Endodermal cell (in vitro differentiated cells): ENCODE measurements at regions not wholly inside any gene's neighbourhood (a gene's known extent, or its start where the extent isn't known, plus 50 kb on each side); places are given as distances from the start of the nearest gene placed in this dataset.

Experiments
- DNase-seq: peaks from one replicate; pipeline ENCODE4 v3.0.0-alpha.2; 2017
- H3K27ac ChIP-seq: 2 replicates; pipeline ENCODE4 v1.5.1; 2013; ENCODE audit warnings: mild to moderate bottlenecking, low read depth, low read length, moderate library complexity
- H3K27me3 ChIP-seq: 2 replicates; pipeline ENCODE4 v1.6.1; 2013; ENCODE audit warnings: mild to moderate bottlenecking, low read length, moderate library complexity; ENCODE audit not compliant: insufficient read depth, control insufficient read depth, poor library complexity, severe bottlenecking
- H3K36me3 ChIP-seq: 2 replicates; pipeline ENCODE4 v1.7.0; 2013; ENCODE audit warnings: mild to moderate bottlenecking, low read length, moderate library complexity; ENCODE audit not compliant: control insufficient read depth, insufficient read depth
- H3K4me1 ChIP-seq: one replicate; pipeline ENCODE4 v1.7.0; 2013; ENCODE audit warnings: low read length; ENCODE audit not compliant: control insufficient read depth, insufficient read depth
- H3K4me3 ChIP-seq: 2 replicates; pipeline ENCODE4 v1.5.1; 2013; ENCODE audit warnings: mild to moderate bottlenecking, low read length, moderate library complexity
- H3K9ac ChIP-seq: 2 replicates; pipeline ENCODE4 v1.6.1; 2013; ENCODE audit warnings: mild to moderate bottlenecking, low read length, moderate library complexity; ENCODE audit not compliant: poor library complexity, severe bottlenecking; ENCODE audit errors: extremely low read depth
- H3K9me3 ChIP-seq: 2 replicates; pipeline ENCODE4 v1.6.1; 2013; ENCODE audit warnings: mild to moderate bottlenecking, low read length, moderate library complexity; ENCODE audit not compliant: control insufficient read depth
- H3K27ac Mint-ChIP-seq: 2 replicates; pipeline ENCODE4 v1.8.0; 2020; ENCODE audit warnings: mixed read lengths
- H3K27me3 Mint-ChIP-seq: 2 replicates; pipeline ENCODE4 v1.8.0; 2021; ENCODE audit warnings: mild to moderate bottlenecking, mixed read lengths; ENCODE audit not compliant: insufficient read depth
- H3K36me3 Mint-ChIP-seq: 2 replicates; pipeline ENCODE4 v1.8.0; 2020; ENCODE audit warnings: low read depth, mixed read lengths
- H3K4me1 Mint-ChIP-seq: 2 replicates; pipeline ENCODE4 v1.8.0; 2020; ENCODE audit warnings: mixed read lengths
- H3K4me3 Mint-ChIP-seq: 2 replicates; pipeline ENCODE4 v1.8.0; 2020; ENCODE audit warnings: mild to moderate bottlenecking, moderate library complexity, mixed read lengths
- H3K9me3 Mint-ChIP-seq: 2 replicates; pipeline ENCODE4 v1.8.0; 2020; ENCODE audit warnings: mild to moderate bottlenecking, mixed read lengths
- WGBS, 2 experiments: methylation state at CpG; one replicate each; pipeline versions ENCODE4 v1.1.5 to v1.1.7; 2013; ENCODE audit warnings: missing lambda C conversion rate in 2 of 2, mixed read lengths in 1 of 2; ENCODE audit not compliant: insufficient coverage in 1 of 2, insufficient read length in 1 of 2; 5-methylcytosine and 5-hydroxymethylcytosine counted together
- TF ChIP-seq, protein P1 (sequence below): fragments of 200-600 bp; sonication (generic); conservative IDR thresholded peaks from 2 replicates; pipeline ENCODE4 v1.5.0; 2021; ENCODE audit warnings: antibody characterized with exemption, mild to moderate bottlenecking

DNA sequence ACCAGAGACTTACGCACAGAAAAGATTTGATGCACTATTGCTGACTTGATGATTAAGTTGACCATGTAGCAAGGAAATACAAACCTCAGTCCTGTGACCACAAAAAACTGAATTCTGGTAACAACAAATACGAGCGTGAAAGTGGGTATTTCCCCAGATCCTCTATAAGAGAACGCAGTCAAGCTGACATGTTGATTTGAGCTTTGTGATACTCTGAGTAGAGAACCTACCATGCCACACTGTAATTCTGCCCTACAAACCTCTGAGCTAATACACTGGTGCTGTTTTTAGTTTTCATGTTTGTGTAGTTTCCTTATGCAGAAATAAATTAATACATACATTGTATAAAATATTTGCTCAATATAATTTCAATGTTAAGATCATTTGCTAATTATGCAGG, 565.6 kb upstream of the EPHA5 start:
- TF ChIP-seq, protein P1, sequence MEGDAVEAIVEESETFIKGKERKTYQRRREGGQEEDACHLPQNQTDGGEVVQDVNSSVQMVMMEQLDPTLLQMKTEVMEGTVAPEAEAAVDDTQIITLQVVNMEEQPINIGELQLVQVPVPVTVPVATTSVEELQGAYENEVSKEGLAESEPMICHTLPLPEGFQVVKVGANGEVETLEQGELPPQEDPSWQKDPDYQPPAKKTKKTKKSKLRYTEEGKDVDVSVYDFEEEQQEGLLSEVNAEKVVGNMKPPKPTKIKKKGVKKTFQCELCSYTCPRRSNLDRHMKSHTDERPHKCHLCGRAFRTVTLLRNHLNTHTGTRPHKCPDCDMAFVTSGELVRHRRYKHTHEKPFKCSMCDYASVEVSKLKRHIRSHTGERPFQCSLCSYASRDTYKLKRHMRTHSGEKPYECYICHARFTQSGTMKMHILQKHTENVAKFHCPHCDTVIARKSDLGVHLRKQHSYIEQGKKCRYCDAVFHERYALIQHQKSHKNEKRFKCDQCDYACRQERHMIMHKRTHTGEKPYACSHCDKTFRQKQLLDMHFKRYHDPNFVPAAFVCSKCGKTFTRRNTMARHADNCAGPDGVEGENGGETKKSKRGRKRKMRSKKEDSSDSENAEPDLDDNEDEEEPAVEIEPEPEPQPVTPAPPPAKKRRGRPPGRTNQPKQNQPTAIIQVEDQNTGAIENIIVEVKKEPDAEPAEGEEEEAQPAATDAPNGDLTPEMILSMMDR, result no peak
- H3K4me3 ChIP-seq, result no peak overlapping the region
- WGBS, 2 experiments, result 77 to 86% methylated on average over 3 to 4 of the region's 4 CpGs
- Mint-ChIP-seq H3K9me3 (no peaks in the 10 kb centered on the region), H3K4me1 (no peaks in the 10 kb centered on the region), H3K36me3 (no peaks in the 10 kb centered on the region), H3K27ac (no peak overlapping the region), H3K4me3 (no peak overlapping the region), H3K27me3 (no peaks in the 10 kb centered on the region)
- H3K9ac ChIP-seq, result no peak overlapping the region
- no peaks in the 10 kb centered on the region for H3K36me3 ChIP-seq
- H3K27me3 ChIP-seq, result no peaks in the 10 kb centered on the region
- no peak overlapping the region for H3K27ac ChIP-seq
- no peak for DNase-seq
- H3K4me1 ChIP-seq, result no peaks in the 10 kb centered on the region
- H3K9me3 ChIP-seq, result no peaks in the 10 kb centered on the region

DNA sequence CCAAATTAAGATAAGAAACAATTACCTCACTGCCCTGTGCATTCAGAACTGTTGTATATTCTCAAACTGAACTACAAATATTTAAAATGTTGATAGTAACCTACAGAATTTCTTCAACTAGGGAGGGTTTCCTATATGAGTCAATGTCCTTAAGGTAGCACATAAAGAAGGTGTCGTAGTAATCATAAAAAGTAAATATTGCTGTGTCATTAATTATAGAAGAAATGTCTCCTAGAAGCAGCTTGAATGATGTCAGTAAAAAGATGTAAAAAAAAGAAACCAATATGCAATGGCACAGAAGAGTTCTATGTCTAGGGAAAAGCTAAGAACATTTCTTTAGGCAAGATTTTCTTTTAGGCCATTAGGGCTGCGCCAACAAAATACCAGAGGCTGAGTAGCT, 559.6 kb upstream of the EPHA5 start:
- H3K4me1 Mint-ChIP-seq, result no peaks in the 10 kb centered on the region
- no peak overlapping the region for H3K27ac Mint-ChIP-seq
- no peak overlapping the region for H3K27ac ChIP-seq
- no peaks in the 10 kb centered on the region for H3K4me1 ChIP-seq
- 97 to 100% methylated on average over 2 of the region's 2 CpGs for WGBS, 2 experiments
- no peak overlapping the region for H3K4me3 ChIP-seq
- no peaks in the 10 kb centered on the region for H3K36me3 Mint-ChIP-seq
- no peak overlapping the region for H3K4me3 Mint-ChIP-seq
- H3K9me3 ChIP-seq, result no peaks in the 10 kb centered on the region
- no peaks in the 10 kb centered on the region for H3K9me3 Mint-ChIP-seq
- no peaks in the 10 kb centered on the region for H3K27me3 ChIP-seq
- H3K9ac ChIP-seq, result no peak overlapping the region
- DNase-seq, result no peak
- TF ChIP-seq, protein P1, result no peak
- H3K36me3 ChIP-seq, result no peaks in the 10 kb centered on the region
- no peaks in the 10 kb centered on the region for H3K27me3 Mint-ChIP-seq

DNA sequence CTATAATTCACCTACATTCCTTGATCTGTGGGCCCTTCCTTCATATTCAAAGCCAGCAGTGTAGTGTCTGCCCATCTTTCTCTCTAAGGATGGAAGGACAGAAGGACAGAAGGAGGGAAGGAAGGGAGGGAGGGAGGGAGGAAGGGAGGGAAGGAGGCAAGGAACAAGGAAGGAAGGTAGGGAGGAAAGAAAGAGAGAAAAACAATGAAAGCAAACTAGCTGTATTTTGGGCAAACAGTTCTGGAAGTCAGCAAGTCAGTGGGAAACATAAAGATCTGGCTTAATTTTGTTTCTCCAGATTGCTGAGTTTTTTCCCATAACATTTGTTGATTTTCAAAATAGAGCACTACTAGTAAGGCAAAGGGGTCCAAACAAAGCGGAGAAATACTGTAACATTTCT, 555.2 kb upstream of the EPHA5 start:
- Histone ChIP-seq H3K9ac (no peak overlapping the region), H3K36me3 (no peaks in the 10 kb centered on the region), H3K4me1 (no peaks in the 10 kb centered on the region), H3K27ac (no peak overlapping the region), H3K9me3 (no peaks in the 10 kb centered on the region), H3K27me3 (no peaks in the 10 kb centered on the region), H3K4me3 (no peak overlapping the region)
- Mint-ChIP-seq H3K4me1 (no peaks in the 10 kb centered on the region), H3K36me3 (no peaks in the 10 kb centered on the region), H3K27ac (no peak overlapping the region), H3K4me3 (no peak overlapping the region), H3K27me3 (no peaks in the 10 kb centered on the region), H3K9me3 (no peaks in the 10 kb centered on the region)
- TF ChIP-seq, protein P1, result no peak
- 100% methylated on average over 1 of the region's 1 CpG; no CpG with 5 or more reads in 1 of the 2 experiments for WGBS, 2 experiments
- DNase-seq, result no peak
